ENCODE measurements at regions not wholly inside any gene's neighbourhood (a gene's known extent, or its start where the extent isn't known, plus 50 kb on each side); places are given as distances from the start of the nearest gene placed in this dataset.

- Histone ChIP-seq H3K4me1 (peaks cover 0 to 4% of the 10 kb centered on the region in 2 donors), H3K27me3 (no peaks in the 10 kb centered on the region), H3K9me3 (no peaks in the 10 kb centered on the region), H3K27ac (peak overlapping the region; percentile 6 to 41), H3K4me3 (no peak overlapping the region), H3K36me3 (no peaks in the 10 kb centered on the region)
- TF ChIP-seq CTCF (IDR thresholded peaks at IDR 0.05) = no peak
- intact Hi-C loops (cut with DNase I) = loop anchor here (10.0 kb wide), 1 partner anchor 153 kb away; no protein-coding TSS in a partner anchor
- no peak for DNase-seq (ENCODE audit: low spot score in 2 of 2)
Measured at GRCh38 chr3:28727307-28727706, 378.7 kb upstream of the AZI2 start.

DNA sequence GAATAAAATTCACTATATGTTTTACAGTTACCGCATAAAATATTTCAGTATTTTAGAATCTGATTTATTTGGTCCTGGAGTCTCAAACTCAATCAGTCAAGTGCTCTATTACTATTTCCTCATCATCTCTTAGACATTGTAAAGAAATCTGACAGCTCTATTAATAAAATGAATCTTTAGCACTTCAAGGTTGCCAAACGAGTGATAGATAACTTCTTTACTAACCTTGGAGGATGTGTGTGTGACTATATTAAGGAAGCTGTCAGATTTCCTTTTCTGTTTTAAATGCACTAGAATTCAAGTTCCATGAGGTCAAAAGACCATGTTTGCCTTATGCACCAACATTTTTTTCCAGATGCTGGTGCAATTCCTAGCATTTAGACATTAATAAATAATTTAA is 389.8 kb upstream of the AZI2 start:
- no peaks in the 10 kb centered on the region for H3K36me3 ChIP-seq
- H3K27me3 ChIP-seq = no peaks in the 10 kb centered on the region
- H3K9me3 ChIP-seq = peaks cover 0 to 13% of the 10 kb centered on the region in 2 donors
- H3K4me1 ChIP-seq = peaks cover 0 to 3% of the 10 kb centered on the region in 2 donors
- no peak for TF ChIP-seq CTCF (IDR thresholded peaks at IDR 0.05)
- intact Hi-C loops (cut with DNase I) = no loop called here
- H3K27ac ChIP-seq = no peak overlapping the region
- DNase-seq (ENCODE audit: low spot score in 2 of 2) = no peak
- H3K4me3 ChIP-seq = no peak overlapping the region

GRCh38 chr3:28739647-28740046 is 391.0 kb upstream of the AZI2 start:
- Histone ChIP-seq H3K4me1 (peaks cover 0 to 5% of the 10 kb centered on the region in 2 donors), H3K9me3 (peaks cover 0 to 1% of the 10 kb centered on the region in 2 donors), H3K27me3 (no peaks in the 10 kb centered on the region), H3K4me3 (no peak overlapping the region), H3K27ac (no peak overlapping the region), H3K36me3 (no peaks in the 10 kb centered on the region)
- DNase-seq (ENCODE audit: low spot score in 2 of 2) = no peak
- TF ChIP-seq CTCF (IDR thresholded peaks at IDR 0.05) = no peak
- intact Hi-C loops (cut with DNase I) = no loop called here

DNA sequence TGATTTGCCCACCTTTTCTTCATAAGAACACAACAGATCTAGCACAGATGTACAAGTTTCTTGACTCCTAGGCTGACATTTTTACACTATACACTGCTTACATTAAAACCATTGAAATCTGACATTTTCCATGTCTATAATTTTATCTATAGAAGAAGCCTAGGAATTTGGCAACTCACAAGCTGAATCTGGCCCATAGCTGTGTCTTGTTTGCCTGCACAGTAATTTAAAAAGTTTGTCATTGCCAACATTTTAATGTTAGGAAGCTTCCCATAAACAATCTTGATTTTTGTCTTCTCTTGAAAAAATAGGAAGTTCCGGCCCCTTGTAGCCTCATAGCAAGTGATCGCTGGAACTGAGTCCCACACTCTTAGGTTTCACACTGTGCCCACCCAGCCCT is 394.6 kb upstream of the AZI2 start:
- Histone ChIP-seq H3K27ac (no peak overlapping the region), H3K9me3 (no peaks in the 10 kb centered on the region), H3K36me3 (no peaks in the 10 kb centered on the region), H3K27me3 (no peaks in the 10 kb centered on the region), H3K4me1 (peaks cover 0 to 13% of the 10 kb centered on the region in 2 donors), H3K4me3 (no peak overlapping the region)
- intact Hi-C loops (cut with DNase I) = no loop called here
- TF ChIP-seq CTCF (IDR thresholded peaks at IDR 0.05) = no peak
- no peak for DNase-seq (ENCODE audit: low spot score in 2 of 2)

DNA sequence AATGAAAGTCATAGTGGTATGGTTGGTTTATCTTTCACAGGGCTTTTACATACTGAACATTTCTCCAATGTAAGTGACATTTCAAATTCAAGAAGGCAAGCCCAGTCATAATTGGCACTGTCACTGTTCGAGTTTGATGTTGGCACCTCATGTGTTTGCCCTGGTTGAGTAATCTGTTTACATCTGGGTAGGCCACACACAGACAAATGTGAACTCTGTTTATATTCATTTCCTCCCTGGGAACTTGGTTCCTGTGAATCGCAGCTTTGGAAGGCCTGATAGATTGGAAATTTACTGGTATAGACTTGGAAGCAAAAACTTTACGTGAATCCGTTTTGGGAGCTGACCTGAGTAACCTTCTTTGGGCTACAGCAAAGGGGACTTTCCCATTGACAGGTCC is 395.2 kb upstream of the AZI2 start:
- Histone ChIP-seq H3K4me3 (no peak overlapping the region), H3K27me3 (no peaks in the 10 kb centered on the region), H3K4me1 (peaks cover 0 to 13% of the 10 kb centered on the region in 2 donors), H3K9me3 (no peaks in the 10 kb centered on the region), H3K27ac (no peak overlapping the region), H3K36me3 (no peaks in the 10 kb centered on the region)
- intact Hi-C loops (cut with DNase I) = no loop called here
- no peak for TF ChIP-seq CTCF (IDR thresholded peaks at IDR 0.05)
- DNase-seq (ENCODE audit: low spot score in 2 of 2) = no peak

- Histone ChIP-seq H3K27me3 (no peaks in the 10 kb centered on the region), H3K36me3 (no peaks in the 10 kb centered on the region), H3K9me3 (peaks cover 0 to 8% of the 10 kb centered on the region in 2 donors), H3K4me1 (peaks cover 0 to 13% of the 10 kb centered on the region in 2 donors), H3K4me3 (no peak overlapping the region), H3K27ac (no peak overlapping the region)
- intact Hi-C loops (cut with DNase I) = no loop called here
- DNase-seq (ENCODE audit: low spot score in 2 of 2) = no peak
- no peak for TF ChIP-seq CTCF (IDR thresholded peaks at IDR 0.05)
Measured at GRCh38 chr3:28745436-28745835, 396.8 kb upstream of the AZI2 start.

Measured in ascending aorta (tissue), 2 donors.